ENCODE measurements at regions not wholly inside any gene's neighbourhood (a gene's known extent, or its start where the extent isn't known, plus 50 kb on each side); places are given as distances from the start of the nearest gene placed in this dataset.

DNA sequence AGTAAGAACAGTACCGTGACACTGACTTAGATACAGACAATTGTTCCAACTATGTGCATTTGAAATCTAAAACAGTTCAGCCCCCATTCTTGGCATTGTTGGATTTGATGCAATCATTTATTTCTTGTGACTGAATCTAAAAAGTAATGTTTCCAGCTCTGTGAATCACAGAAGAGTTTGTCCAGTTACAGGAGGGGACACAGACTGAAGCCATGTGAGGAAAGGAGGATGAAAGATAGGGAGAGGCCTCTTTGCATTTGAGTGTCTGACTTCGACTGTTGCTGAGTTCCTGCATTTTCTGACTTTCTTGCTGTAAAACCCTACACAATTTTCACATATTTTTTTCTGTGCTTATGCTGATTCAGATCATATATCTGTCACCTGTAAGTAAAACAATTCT is 179.3 kb upstream of the PCDH17 start:
- POLR2A ChIA-PET, result no interaction called here
- Histone ChIP-seq H3K27ac (ENCODE audit: low read length in 2 of 2) (no peak overlapping the region), H2AFZ (ENCODE audit: insufficient read depth, low read depth, low read length, poor library complexity, severe bottlenecking) (no peak overlapping the region), H3K4me3 (ENCODE audit: control extremely low read depth in 1 of 5, extremely low read depth in 1 of 5, insufficient read depth in 1 of 5, low read depth in 2 of 5, low read length in 4 of 5) (no peak overlapping the region), H3K9me3 (ENCODE audit: control extremely low read depth in 1 of 3, control insufficient read depth in 2 of 3, insufficient read depth in 1 of 3, low read length in 2 of 3) (peaks cover 0 to 3% (median 0%) of the 10 kb centered on the region in 3 donors), H3K4me2 (replicated peaks; ENCODE audit: low read depth, low read length, poor library complexity, severe bottlenecking) (no peak overlapping the region), H3K27me3 (replicated peaks in 1 of 4; ENCODE audit: control extremely low read depth in 1 of 4, control insufficient read depth in 3 of 4, insufficient read depth in 4 of 4, low read length in 3 of 4) (no peaks in the 10 kb centered on the region), H4K20me1 (ENCODE audit: control insufficient read depth, insufficient read depth, low read length, poor library complexity, severe bottlenecking) (no peaks in the 10 kb centered on the region), H3K9ac (ENCODE audit: low read length) (no peak overlapping the region), H3K4me1 (ENCODE audit: control insufficient read depth in 2 of 2, insufficient read depth in 2 of 2, low read length in 2 of 2) (no peaks in the 10 kb centered on the region), H3K36me3 (replicated peaks in 1 of 2; ENCODE audit: control extremely low read depth in 1 of 2, control insufficient read depth in 1 of 2, extremely low read depth in 1 of 2, insufficient read depth in 2 of 2, low read length in 1 of 2) (no peaks in the 10 kb centered on the region), H3K79me2 (ENCODE audit: control insufficient read depth, insufficient read depth, low read length) (no peaks in the 10 kb centered on the region)
- TF ChIP-seq CTCF (IDR thresholded peaks at IDR 0.05) (no peak), EZH2 (IDR thresholded peaks at IDR 0.05; ENCODE audit: borderline replicate concordance, insufficient read depth, low read depth, low read length, poor library complexity, severe bottlenecking) (no peak)
- ATAC-seq (ENCODE audit: low read depth) (no peak), DNase-seq (no peak)
- H3K9me3 Mint-ChIP-seq (ENCODE audit: insufficient read depth), result peaks cover 5% of the 10 kb centered on the region
- H3K27me3 Mint-ChIP-seq, result no peaks in the 10 kb centered on the region
- H3K4me3 Mint-ChIP-seq, result no peak overlapping the region
- no CpG with 5 or more reads among the region's 2 CpGs for WGBS (ENCODE audit: insufficient coverage)
- intact Hi-C loops (cut with micrococcal nuclease), result no loop called here
- H3K27ac Mint-ChIP-seq, result no peak overlapping the region
- CTCF ChIA-PET, result no interaction called here
- H3K4me1 Mint-ChIP-seq, result no peaks in the 10 kb centered on the region

GRCh38 chr13:57470491-57470890 is 161.1 kb upstream of the PCDH17 start:
- no CpG with 5 or more reads among the region's 1 CpG for WGBS (ENCODE audit: insufficient coverage)
- CTCF ChIA-PET, result no interaction called here
- no peak overlapping the region for H3K4me3 Mint-ChIP-seq

More at GRCh38 chr13:57470491-57470890, 161.1 kb upstream of the PCDH17 start:
- Histone ChIP-seq H3K9ac (ENCODE audit: low read length) (no peak overlapping the region), H3K4me1 (ENCODE audit: control insufficient read depth in 2 of 2, insufficient read depth in 2 of 2, low read length in 2 of 2) (no peaks in the 10 kb centered on the region), H3K4me3 (ENCODE audit: control extremely low read depth in 1 of 5, extremely low read depth in 1 of 5, insufficient read depth in 1 of 5, low read depth in 2 of 5, low read length in 4 of 5) (no peak overlapping the region), H4K20me1 (ENCODE audit: control insufficient read depth, insufficient read depth, low read length, poor library complexity, severe bottlenecking) (no peaks in the 10 kb centered on the region), H3K4me2 (replicated peaks; ENCODE audit: low read depth, low read length, poor library complexity, severe bottlenecking) (no peak overlapping the region), H3K27me3 (replicated peaks in 1 of 4; ENCODE audit: control extremely low read depth in 1 of 4, control insufficient read depth in 3 of 4, insufficient read depth in 4 of 4, low read length in 3 of 4) (no peaks in the 10 kb centered on the region), H3K9me3 (ENCODE audit: control extremely low read depth in 1 of 3, control insufficient read depth in 2 of 3, insufficient read depth in 1 of 3, low read length in 2 of 3) (no peaks in the 10 kb centered on the region), H2AFZ (ENCODE audit: insufficient read depth, low read depth, low read length, poor library complexity, severe bottlenecking) (no peak overlapping the region), H3K27ac (ENCODE audit: low read length in 2 of 2) (no peak overlapping the region), H3K36me3 (replicated peaks in 1 of 2; ENCODE audit: control extremely low read depth in 1 of 2, control insufficient read depth in 1 of 2, extremely low read depth in 1 of 2, insufficient read depth in 2 of 2, low read length in 1 of 2) (no peaks in the 10 kb centered on the region), H3K79me2 (ENCODE audit: control insufficient read depth, insufficient read depth, low read length) (no peaks in the 10 kb centered on the region)
- ATAC-seq (ENCODE audit: low read depth), result no peak
- TF ChIP-seq EZH2 (IDR thresholded peaks at IDR 0.05; ENCODE audit: borderline replicate concordance, insufficient read depth, low read depth, low read length, poor library complexity, severe bottlenecking) (no peak), CTCF (IDR thresholded peaks at IDR 0.05) (no peak)
- no peak for DNase-seq
- intact Hi-C loops (cut with micrococcal nuclease), result no loop called here
- Mint-ChIP-seq H3K27ac (no peak overlapping the region), H3K9me3 (ENCODE audit: insufficient read depth) (peaks cover 6% of the 10 kb centered on the region), H3K27me3 (no peaks in the 10 kb centered on the region), H3K4me1 (no peaks in the 10 kb centered on the region)
- POLR2A ChIA-PET, result no interaction called here

Measured in B cell (primary cell).